SIG-M5 treated with dmso at 0.1 percent for 504 hours (cell line): ENCODE measurements at regions not wholly inside any gene's neighbourhood (a gene's known extent, or its start where the extent isn't known, plus 50 kb on each side); places are given as distances from the start of the nearest gene placed in this dataset.
"Not testable (repeated sequence)": the region's sequence is repeated elsewhere in the genome, so short reads cannot be mapped to it uniquely, and the experiment has no call there.

Source experiments
- DNase-seq: peaks from one replicate; lab custom pipeline; 2025; ENCODE audit not compliant: unreplicated experiment; lab: John Stamatoyannopoulos, UW

DNA sequence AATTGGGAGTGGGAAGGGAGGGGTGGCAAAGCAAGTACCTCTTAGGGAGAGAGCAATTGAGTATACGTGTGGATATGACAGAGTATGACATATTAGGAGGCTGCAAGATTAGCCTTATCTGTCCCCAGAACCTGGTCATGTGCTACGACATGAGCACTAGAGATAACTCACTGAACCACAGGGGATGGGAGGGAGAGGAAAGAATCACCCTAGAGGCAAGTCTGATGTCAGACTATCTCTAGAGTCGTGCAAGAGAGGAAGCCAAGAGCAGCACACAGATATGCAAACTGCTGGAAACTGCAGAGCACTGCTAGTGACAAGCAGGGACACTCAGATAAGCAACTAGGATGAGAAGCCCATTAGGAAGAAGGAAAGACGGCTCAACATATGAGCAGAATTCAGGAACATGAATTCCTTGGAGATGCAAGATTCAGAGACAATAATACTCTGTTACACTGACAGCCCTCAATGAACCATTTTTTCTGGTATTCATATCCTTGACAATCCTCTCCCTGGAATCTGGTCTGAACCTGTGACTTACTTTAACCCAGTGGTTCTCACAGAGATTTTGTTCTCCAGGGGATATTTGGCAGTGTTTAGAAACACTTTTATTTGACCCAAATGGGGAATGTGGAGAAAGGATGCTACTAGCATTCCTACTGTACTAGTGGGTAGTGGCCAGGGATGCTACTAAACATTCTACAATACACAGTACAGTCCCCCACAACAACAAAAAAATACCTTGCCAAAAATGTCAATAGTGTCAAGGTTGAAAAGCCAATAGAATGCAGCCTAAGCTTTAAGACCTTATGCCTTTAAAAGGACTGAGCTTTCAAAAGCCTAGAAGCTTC, 84.0 kb upstream of the BMP2K start:
- no peak for DNase-seq

DNA sequence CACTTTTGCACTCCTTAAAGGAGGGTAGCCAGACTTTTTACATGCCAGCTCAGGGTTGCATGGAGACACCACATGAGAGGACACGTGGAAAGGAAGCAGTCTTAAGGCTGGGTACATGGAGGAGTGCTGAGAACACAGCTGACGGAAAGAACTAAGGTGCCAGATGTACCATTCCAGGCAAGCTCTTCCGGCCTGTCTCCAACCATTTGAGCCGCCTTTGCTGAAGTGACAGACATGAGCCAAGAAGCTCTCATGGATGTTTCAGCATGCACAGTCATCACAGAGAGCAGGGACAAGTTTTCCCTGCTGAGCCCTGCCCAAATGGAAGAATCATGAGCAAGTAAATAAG, 83.4 kb upstream of the BMP2K start:
- no peak for DNase-seq

DNA sequence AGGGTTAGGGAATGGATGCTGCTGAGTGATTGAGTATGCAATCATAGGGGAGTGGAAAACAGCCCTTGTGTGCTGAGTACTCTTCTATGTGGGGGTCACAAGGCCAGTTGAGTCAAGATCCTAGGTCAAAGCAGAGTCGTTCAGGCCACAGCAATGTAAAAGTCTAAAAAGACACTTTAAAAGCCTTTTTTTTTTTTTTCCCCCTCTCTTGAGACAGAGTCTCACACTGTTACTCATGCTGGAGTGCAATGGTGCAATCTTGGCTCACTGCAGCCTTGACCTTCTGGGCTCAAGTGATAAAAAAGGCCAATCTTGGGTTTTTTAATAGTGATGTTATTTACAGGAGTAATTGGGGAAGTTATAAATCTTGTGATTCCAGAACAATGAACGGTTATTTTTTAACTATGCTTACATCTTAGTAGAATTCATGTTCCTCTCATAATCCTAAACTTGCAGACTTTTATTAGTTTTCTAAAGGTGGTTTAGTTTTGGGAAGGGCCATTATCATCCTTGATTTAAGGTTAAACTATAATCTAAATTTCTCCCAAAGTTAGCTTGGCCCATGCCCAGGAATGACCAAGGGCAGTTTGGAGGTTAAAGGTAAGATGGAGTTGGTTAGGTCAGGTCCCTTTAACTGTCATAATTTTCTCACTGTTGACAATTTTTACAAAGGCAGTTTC, 82.2 kb upstream of the BMP2K start:
- DNase-seq = peak; percentile 15

DNA sequence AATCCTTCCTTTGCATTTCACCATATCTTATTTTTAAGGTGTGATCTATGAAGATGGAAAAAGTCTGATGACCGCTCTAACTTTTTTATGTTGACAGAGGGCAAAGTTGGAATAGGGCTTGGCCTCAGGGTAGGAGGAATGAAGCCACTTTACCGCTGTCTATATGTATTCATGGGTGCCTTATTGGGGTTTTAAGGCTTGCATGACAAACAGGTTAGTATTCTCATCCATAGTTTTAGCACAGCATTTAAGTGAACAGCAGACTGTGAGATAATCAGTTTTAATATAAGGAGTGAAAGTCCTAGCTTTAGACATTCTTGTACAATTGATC, 81.7 kb upstream of the BMP2K start:
- DNase-seq = no peak

DNA sequence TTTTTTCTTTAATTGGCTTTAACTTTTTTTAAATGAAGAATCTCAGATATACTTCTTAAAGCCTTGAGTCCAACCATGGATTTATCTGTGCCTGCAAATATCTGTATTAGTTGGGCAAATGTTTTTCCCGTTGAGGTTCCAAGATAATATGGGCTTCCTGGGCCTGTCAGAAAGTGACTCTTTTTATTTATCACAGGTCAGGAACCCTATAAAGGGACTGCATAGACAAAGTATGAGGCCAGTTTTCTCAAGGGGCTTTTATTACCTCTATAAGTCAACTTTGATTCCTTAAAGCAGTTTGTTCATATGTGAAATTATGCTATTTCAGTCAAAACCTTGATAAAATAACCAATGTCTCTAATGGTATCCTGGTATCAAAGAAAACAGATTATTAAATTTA, 80.2 kb upstream of the BMP2K start:
- no peak for DNase-seq

DNA sequence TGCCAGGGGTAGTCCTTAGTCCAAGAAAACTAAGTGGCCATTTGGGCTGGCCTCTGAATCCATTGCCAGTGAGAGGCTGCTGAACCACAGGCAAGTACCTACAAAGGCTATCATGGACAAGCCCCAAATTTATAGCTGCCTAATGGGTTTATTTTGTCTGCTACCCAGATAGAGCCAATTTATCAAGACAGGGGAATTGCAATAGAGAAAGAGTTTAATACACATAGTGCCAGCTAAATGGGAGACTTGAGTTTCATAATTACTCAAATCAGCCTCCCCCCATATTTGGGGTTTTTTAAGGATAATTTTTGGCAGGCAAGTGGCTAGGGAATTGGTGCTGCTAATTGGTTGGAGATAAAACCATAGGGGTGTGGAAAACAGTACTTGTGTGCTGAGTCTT, 73.1 kb upstream of the BMP2K start:
- DNase-seq = no peak

DNA sequence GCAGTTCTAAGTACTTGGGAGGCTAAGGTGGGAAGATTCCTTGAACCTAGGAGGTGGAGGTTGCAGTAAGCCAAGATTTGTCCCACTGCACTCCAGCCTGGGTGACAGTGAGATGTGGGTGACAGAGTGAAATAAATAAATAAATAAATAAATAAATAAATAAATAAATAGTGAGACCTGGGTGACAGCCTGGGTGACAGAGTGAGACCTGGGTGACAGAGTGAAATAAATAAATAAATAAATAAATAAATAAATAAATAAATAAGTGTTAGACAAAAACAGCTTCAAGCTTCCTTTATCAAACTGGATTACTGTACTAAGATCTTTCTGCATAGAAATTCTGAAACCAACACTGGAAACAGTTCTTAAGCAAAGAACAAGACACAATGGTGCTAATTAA, 71.8 kb upstream of the BMP2K start:
- DNase-seq = no peak

DNA sequence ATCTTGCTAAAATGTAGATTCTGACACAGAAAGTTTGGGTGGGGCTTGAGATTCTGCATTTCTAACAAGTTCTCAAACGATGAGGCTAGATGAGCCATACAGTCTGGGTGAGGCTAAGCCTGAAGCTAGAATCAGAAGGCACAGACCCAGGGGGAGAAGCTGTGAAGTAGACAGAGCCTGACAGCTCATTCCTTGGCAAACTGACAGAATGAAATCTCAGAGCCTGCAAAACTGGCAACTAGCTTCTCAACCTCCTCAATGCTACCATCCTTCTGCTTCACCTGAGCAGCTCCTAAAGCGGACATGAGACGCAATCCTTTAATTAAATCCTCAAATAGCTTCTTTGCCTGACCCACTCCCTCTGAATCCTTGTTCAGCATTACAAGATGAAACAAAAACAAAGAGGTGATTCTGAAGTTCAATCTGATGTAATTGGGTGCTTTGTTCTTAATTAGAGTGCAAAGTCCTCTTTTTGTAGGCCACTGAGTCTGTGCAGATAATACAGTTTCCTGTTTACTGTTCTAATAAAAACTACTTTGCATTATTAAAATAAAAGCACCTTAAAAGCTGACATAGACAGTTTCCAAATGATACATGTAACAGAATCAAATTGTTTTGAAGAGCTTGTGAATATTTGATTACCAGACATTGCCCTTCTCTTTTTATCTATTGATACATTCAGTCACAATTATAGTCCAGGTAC, 71.0 kb upstream of the BMP2K start:
- no peak for DNase-seq

DNA sequence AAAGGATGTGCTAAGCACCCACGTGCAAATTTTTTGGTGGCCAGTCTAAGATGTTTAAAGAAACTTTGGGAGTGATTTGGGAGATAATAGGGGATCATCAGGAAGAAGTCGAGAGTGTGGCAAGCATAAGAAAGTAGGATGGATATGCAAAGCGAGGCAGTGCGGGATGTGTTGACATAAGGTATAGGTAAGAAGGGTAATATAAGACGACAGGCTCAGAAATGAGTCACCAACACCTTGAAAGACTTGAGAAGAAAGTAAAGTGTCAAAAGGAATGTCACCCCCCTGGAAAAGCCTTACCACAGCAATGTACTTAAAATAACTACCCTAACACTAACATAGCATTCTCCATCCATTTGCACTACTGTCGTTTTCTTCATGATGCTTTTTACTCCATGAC, 69.8 kb upstream of the BMP2K start:
- DNase-seq = no peak

DNA sequence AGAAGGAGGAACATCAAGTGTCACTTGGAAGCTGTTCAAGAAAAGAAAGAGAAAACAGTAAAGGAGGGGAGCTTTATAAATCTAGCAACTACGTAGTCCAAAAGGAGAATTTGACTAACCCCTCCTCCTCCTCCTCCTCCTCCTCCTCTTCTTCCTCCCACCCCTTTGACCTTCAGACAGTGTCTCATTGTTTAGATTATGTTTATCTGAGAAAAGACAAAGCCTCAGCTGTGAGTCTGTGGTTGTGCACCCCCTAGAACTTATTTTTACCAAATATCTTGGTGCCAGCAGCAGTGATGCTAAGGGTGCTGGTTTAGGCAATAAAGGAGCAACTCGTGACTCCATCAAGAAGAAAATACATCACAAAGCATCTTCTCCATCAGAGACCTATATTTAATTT, 68.9 kb upstream of the BMP2K start:
- no peak for DNase-seq

DNA sequence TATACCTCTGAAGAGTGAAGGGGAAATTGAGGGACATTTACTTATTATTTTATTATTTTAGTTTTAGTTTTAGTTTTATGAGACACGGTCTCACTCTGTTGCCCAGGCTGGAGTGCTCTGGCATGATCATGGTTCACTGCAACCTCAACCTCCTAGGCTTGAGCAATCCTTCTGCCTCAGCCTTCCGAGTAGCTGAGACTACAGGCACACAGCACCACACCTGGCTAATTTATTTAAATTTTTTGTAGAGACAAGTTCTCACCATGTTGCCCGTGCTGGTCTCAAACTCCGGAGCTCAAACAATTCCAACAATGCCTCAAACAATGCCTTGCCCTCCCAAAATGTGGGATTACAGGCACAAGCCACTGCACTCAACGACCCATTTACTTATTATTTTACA, 68.4 kb upstream of the BMP2K start:
- DNase-seq = no peak

DNA sequence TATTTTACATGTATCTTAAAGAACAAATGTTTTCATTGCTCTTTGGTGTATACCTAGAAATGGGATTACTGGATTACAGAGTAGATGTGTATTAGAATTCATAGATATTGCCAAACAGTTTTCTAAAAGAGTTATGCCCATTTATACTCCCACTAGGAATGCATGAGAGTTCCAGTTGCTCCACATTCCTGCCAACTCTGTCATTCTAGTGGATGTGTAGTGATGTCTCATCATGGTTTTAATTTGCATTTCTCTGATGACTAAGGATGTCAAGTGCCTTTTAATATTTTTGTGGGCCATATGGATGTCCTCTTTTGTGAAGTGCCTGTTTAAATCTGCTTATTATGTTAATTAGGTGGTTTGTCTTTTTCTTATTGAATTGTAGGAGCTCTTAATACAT, 65.6 kb upstream of the BMP2K start:
- no peak for DNase-seq

DNA sequence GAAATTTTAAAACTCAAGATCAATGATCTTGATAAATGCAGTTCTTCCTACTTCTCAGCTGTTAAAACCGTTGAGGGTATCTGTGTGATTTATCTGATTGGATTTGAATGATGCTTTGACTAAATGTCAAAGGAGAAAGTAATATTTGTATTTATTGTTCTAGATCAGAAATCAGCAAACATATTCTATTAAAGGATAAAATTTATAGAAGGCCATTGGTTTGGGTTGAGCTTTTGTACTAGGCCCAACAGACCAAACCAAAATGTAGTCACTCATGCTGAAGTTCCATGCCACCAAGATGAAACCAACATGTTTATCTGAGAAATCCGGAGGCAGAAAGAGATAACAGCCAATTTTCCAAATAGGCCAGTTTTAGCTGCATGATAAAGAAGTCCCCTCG, 64.5 kb upstream of the BMP2K start:
- no peak for DNase-seq

DNA sequence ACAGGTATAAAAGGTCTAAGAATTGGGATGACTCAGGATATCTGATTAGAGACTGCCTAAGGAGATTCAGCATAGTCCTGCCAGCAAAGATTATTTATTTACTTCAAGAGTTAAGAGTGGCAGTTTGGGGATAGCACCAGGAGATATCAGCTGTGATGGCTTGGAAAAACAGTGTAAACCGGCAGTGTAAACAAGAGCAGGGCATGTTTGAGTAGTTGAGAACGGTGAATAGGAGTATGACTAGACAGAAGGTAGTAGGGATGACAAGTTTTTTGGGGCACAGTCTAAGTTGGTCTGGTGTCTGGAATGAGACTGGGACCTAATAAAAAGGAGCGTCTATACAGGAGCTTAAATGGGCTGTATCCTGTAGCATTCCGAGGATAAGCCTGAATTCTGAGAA, 61.6 kb upstream of the BMP2K start:
- not testable (repeated sequence) for DNase-seq

DNA sequence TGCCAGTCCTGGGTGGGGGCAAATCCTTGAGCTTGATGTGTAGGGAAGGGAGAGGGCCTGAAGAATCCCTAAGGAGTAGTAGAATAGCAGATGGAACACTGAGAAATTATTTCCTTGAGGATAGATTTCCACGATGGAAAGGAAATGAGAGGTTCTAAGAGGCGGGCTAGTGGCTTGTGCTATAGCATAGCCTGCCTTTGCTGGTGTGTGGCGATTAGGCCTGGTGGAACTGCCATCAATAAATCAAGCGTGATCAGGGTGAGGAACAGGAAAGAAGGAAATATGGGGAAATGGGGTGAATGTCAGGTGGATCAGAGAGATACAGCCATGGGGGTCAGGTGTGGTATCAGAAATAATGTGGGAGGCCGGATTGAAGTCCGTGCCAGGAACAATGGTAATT, 60.8 kb upstream of the BMP2K start:
- DNase-seq = not testable (repeated sequence)

DNA sequence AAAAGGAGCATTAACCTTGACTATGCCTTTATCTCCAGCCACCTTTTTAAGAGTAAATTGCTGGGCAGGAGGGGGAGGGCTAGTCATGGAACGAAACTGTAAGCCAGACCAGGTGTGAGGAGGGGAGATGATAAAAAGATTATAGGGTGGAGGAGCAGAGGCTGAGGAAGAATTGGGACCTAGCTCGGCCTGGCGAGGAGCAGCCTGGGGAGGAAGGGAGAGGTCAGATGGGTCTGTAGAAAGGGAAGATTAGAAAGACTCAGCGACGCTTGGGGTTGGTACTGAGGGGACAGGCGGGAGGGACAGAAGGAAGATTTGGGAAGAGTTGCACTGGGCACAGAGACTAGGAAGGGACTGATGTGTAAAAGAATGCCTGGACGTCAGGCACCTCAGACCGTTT, 58.4 kb upstream of the BMP2K start:
- DNase-seq = not testable (repeated sequence)

DNA sequence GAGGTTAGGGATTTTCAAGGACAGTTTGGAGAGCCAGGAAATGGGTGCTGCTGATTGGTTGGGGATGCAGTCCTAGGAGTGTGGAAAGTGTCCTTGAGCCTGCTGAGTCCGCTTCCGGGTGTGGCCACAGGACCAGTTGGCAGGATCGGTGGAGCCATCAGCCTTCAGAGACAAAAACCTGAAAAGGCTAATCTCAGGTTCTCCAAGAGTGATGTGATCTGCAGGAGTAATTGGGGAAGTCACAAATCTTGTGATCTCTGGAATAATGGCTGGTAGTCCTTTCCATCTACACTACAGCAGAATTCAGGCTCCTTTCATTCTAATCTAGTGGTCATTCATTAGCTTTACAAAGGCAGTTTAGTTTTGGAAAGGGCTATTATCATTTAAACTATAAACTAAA, 55.9 kb upstream of the BMP2K start:
- no peak for DNase-seq

DNA sequence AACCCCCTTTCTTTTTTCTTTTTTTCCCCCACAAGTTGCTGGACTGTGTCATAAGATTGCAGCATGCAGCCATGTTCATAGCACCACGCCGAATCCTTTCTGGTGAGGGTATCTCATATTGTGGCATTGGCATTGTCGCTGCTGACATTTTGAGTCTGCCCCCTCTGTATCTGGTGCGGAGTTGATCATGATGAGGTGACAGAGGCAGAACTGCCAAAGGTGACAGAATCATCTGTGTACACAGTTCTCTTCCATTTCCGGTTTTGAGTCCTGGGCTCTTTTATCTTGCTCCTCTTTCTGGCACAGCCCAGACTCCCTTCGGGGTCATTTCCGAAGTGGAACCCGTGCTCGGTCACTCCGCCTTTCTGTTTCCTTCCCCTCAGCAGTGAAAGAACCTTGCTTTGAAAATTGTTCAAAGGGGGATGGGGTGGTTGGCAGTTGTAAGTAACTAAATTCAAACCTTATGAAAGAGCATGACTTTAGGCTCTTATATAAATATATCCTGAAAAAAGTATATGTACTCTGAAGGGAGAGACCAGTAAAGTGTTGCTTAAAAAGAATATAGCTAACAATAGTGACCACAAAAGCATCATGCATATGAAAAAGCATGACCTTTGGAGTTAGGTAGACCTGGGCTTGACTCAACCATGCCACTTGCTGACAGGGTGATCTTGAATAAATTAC, 55.0 kb upstream of the BMP2K start:
- no peak for DNase-seq

DNA sequence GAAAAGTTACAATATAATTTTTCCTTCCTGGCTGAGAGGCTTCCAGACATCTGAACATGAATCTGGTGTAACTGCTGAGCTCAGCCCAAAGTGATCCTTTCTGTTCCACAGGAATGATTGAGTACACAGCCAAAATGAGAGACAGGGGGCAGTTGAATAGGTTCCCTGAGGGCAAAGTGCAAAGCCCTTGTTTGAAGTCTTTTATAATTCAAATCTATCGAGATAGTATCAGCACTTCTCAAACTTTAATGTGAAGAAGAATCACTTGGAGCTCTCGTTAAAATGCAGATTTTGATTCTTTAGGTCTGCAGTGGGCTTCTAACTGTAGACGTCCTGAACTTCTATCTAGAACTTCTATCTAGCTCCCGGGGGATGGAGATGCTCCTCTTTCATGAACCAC, 54.4 kb upstream of the BMP2K start:
- DNase-seq = no peak

DNA sequence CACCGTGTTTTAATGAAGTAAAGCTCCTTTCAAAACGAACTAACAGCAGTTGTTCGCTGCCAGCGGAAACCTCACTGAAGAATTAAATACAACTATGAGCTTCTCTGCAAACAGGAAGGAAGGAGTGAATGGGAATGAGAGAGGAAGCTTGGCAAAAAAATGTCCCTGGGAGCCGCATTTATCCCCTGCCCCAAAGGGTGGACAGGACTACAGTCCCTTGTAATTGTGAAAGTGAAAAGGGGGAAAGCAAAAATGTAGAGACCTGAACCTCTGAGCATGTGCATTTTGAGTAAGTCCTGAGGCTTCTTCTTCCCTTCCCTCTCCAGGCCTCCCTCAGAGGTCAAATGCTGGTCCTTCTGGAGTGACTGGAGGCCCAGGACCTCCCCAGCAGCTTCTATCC, 53.8 kb upstream of the BMP2K start:
- no peak for DNase-seq

DNA sequence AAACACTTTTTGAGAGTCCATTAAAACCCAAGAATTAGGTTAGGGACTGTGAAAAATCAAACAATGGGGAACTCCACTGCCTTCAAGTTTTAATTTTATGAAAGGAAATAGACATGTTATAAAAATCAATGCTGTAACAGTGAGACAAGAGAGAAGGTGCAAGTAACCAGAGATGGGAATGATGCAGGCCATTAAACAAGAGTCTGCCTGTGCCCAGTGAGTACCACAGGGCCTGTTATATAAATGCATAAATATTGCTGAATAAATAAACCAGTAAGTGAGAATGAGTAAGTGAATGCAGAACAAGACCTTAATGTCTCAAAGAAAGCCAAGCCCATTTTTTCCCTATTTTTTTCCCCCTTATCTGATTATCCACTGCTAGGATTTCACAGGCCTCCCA, 53.3 kb upstream of the BMP2K start:
- no peak for DNase-seq
